ENCODE measurements at regions not wholly inside any gene's neighbourhood (a gene's known extent, or its start where the extent isn't known, plus 50 kb on each side); places are given as distances from the start of the nearest gene placed in this dataset.

DNA sequence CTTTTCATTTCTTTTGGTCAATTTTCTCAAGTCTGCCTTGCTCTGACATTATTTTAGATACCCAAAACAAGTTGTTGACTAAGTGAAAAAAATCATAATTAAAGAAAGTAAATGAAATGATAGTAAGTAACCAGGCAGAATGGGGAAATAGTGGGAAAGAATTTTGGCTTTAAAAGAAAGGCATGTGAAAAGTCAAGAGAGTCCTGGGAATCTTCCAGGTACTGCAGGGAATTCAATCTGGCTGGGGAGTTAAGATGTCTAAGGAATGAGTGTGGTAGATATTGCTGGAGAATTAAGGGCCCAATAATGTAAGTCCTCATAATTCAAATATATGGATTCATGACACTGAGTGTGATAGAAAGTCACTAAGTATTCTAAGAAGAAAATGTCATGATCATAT, 123.1 kb upstream of the PAPPA start:
- Histone ChIP-seq H3K9ac (ENCODE audit: low read length) (no peak overlapping the region), H3K9me3 (ENCODE audit: insufficient read depth, low read length) (no peaks in the 10 kb centered on the region), H3K4me3 (ENCODE audit: low read length) (no peak overlapping the region), H3K4me1 (ENCODE audit: low read length) (peaks cover 6% of the 10 kb centered on the region), H3K79me2 (ENCODE audit: low read length) (no peaks in the 10 kb centered on the region), H3K27ac (ENCODE audit: low read length) (no peak overlapping the region), H4K20me1 (ENCODE audit: insufficient read depth, low read length) (no peaks in the 10 kb centered on the region), H3K27me3 (ENCODE audit: low read depth, low read length) (no peaks in the 10 kb centered on the region), H3K4me2 (ENCODE audit: low read length) (no peak overlapping the region), H2AFZ (ENCODE audit: low read depth, low read length) (no peak overlapping the region), H3K36me3 (replicated peaks; ENCODE audit: low read depth, low read length) (no peaks in the 10 kb centered on the region)
- no peak for TF ChIP-seq CTCF (IDR thresholded peaks at IDR 0.05; ENCODE audit: low read depth, low read length)
- TF ChIP-seq EZH2phosphoT487 (IDR thresholded peaks at IDR 0.05; ENCODE audit: low read depth): no peak

DNA sequence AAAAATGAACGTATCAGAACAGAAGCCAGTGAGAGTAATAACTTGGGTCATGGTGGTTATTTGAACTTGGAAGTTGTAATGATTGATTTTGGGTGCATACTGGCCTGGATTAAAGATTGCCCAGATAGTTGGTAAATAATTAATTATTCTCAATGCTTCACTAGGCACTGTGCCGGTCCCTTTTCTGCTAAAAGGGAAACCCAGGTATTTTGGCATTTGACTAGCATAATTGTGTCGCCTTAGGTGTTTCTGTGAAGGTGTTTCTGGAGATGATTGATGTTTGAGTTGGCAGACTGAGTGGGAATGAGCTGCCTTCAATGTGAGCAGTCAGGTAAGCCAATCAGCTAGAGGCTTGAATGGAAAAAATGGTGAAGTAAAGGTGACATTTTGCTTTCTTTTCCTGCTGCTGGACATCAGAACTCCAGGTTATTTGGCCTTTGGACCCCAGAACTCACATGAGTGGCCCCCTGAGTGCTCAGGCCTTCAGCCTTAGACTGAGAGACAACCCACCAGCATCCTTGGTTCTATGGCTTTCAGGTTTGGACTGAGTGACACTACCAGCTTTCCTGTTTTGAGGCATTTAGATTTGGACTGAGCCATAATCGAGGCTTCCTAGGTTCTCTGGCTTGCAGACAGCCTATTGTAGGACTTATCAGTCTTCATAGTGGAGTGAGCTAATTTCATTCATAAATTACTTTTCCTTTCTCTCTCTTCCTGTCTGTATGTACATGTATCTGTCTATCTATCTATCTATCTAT, 120.7 kb upstream of the PAPPA start:
- H3K4me3 ChIP-seq (ENCODE audit: low read length): no peak overlapping the region
- H3K36me3 ChIP-seq (replicated peaks; ENCODE audit: low read depth, low read length): no peaks in the 10 kb centered on the region
- peaks cover under 1% of the 10 kb centered on the region for H3K4me1 ChIP-seq (ENCODE audit: low read length)
- H3K27ac ChIP-seq (ENCODE audit: low read length): no peak overlapping the region
- H3K79me2 ChIP-seq (ENCODE audit: low read length): no peaks in the 10 kb centered on the region
- H3K9ac ChIP-seq (ENCODE audit: low read length): no peak overlapping the region
- no peaks in the 10 kb centered on the region for H3K27me3 ChIP-seq (ENCODE audit: low read depth, low read length)
- no peaks in the 10 kb centered on the region for H3K9me3 ChIP-seq (ENCODE audit: insufficient read depth, low read length)
- TF ChIP-seq CTCF (IDR thresholded peaks at IDR 0.05; ENCODE audit: low read depth, low read length): no peak
- no peak for TF ChIP-seq EZH2phosphoT487 (IDR thresholded peaks at IDR 0.05; ENCODE audit: low read depth)
- no peak overlapping the region for H3K4me2 ChIP-seq (ENCODE audit: low read length)
- no peaks in the 10 kb centered on the region for H4K20me1 ChIP-seq (ENCODE audit: insufficient read depth, low read length)
- H2AFZ ChIP-seq (ENCODE audit: low read depth, low read length): no peak overlapping the region

DNA sequence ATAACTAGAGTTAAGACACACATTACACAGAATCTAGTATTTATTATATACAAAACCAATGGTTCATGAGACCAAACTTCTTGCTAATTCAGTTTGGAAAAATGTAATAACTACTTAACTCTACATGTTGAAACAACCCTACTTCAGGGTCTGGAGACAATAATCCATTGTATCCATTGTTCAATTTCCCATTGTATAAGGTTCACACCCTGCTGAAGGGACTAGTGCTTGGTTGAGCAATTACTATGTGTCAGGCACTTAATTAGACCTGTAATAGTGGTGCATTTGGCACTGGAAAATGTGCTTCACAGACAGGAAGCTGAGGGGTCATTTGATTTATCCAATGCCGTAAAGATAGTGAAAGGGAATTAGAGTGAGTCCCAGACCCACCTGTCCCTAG, 114.3 kb upstream of the PAPPA start:
- Histone ChIP-seq H3K4me1 (ENCODE audit: low read length) (no peaks in the 10 kb centered on the region), H3K9ac (ENCODE audit: low read length) (no peak overlapping the region), H3K36me3 (replicated peaks; ENCODE audit: low read depth, low read length) (no peaks in the 10 kb centered on the region), H3K79me2 (ENCODE audit: low read length) (no peaks in the 10 kb centered on the region), H2AFZ (ENCODE audit: low read depth, low read length) (no peak overlapping the region), H3K27me3 (ENCODE audit: low read depth, low read length) (0 out of 2 replicates have a peak, but pooled peaks cover 3% of the 10 kb centered on the region), H3K9me3 (ENCODE audit: insufficient read depth, low read length) (no peaks in the 10 kb centered on the region), H3K27ac (ENCODE audit: low read length) (no peak overlapping the region), H3K4me3 (ENCODE audit: low read length) (no peak overlapping the region), H4K20me1 (ENCODE audit: insufficient read depth, low read length) (no peaks in the 10 kb centered on the region), H3K4me2 (ENCODE audit: low read length) (no peak overlapping the region)
- TF ChIP-seq CTCF (IDR thresholded peaks at IDR 0.05; ENCODE audit: low read depth, low read length) (no peak), EZH2phosphoT487 (IDR thresholded peaks at IDR 0.05; ENCODE audit: low read depth) (no peak)

DNA sequence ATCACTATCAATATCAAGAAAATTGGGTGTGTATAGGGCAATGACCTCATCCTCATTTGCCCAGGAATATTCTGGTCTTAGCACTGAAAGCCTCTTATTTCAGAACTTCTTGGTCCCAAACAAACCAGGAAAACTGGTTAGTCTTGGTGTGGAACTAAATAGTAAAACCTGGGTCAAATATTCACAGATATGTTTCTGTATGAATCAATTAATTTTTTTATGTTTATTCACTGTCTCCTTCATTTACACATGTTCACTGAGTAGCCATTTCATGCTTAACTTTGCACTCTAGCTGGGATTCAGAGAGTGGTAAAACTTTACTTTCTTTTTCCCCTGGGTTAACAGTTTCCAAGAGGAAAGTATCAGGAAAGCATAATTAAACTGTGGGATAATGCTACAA, 113.7 kb upstream of the PAPPA start:
- no peak for TF ChIP-seq EZH2phosphoT487 (IDR thresholded peaks at IDR 0.05; ENCODE audit: low read depth)
- TF ChIP-seq CTCF (IDR thresholded peaks at IDR 0.05; ENCODE audit: low read depth, low read length): no peak
- Histone ChIP-seq H3K36me3 (replicated peaks; ENCODE audit: low read depth, low read length) (no peaks in the 10 kb centered on the region), H3K79me2 (ENCODE audit: low read length) (no peaks in the 10 kb centered on the region), H4K20me1 (ENCODE audit: insufficient read depth, low read length) (no peaks in the 10 kb centered on the region), H3K4me3 (ENCODE audit: low read length) (no peak overlapping the region), H3K27me3 (ENCODE audit: low read depth, low read length) (0 out of 2 replicates have a peak, but pooled peaks cover 3% of the 10 kb centered on the region), H3K4me2 (ENCODE audit: low read length) (no peak overlapping the region), H3K9me3 (ENCODE audit: insufficient read depth, low read length) (no peaks in the 10 kb centered on the region), H2AFZ (ENCODE audit: low read depth, low read length) (no peak overlapping the region), H3K9ac (ENCODE audit: low read length) (no peak overlapping the region), H3K4me1 (ENCODE audit: low read length) (no peaks in the 10 kb centered on the region), H3K27ac (ENCODE audit: low read length) (no peak overlapping the region)

Data from OCI-LY3 (cell line).